GM19397 (cell line): ENCODE measurements at regions not wholly inside any gene's neighbourhood (a gene's known extent, or its start where the extent isn't known, plus 50 kb on each side); places are given as distances from the start of the nearest gene placed in this dataset.

Source experiments
- ATAC-seq: cut with Tn5 transposase; IDR thresholded peaks from one replicate; pipeline ENCODE4 v1.9.1; 2021; ENCODE audit warnings: mild to moderate bottlenecking, moderate library complexity; ENCODE audit not compliant: unreplicated experiment

- no peak for ATAC-seq
These were observed 118.7 kb upstream of the FST start for GRCh38 chr5:53361708-53362107.

GRCh38 chr5:53362521-53362941 is 117.9 kb upstream of the FST start:
- no peak for ATAC-seq

- ATAC-seq = no peak
These were observed 116.4 kb upstream of the FST start for GRCh38 chr5:53364061-53364460.

GRCh38 chr5:53366245-53366644 is 114.2 kb upstream of the FST start:
- ATAC-seq = no peak

- no peak for ATAC-seq
These were observed 112.7 kb upstream of the FST start for GRCh38 chr5:53367727-53368126.

- ATAC-seq = no peak
These were observed 111.9 kb upstream of the FST start for GRCh38 chr5:53368516-53368915.

- no peak for ATAC-seq
These were observed 111.3 kb upstream of the FST start for GRCh38 chr5:53368966-53369605.

- no peak for ATAC-seq
These were observed 110.7 kb upstream of the FST start for GRCh38 chr5:53369681-53370080.

- ATAC-seq = no peak
These were observed 106.8 kb upstream of the FST start for GRCh38 chr5:53373451-53374158.

- ATAC-seq = no peak
These were observed 103.6 kb upstream of the FST start for GRCh38 chr5:53376853-53377252.

- no peak for ATAC-seq
These were observed 102.2 kb upstream of the FST start for GRCh38 chr5:53378190-53378589.

GRCh38 chr5:53378590-53379247 is 101.7 kb upstream of the FST start:
- no peak for ATAC-seq

- ATAC-seq = no peak
These were observed 94.1 kb upstream of the FST start for GRCh38 chr5:53386341-53386740.

- ATAC-seq = no peak
These were observed 91.3 kb upstream of the FST start for GRCh38 chr5:53389093-53389492.

GRCh38 chr5:53392073-53392472 is 88.4 kb upstream of the FST start:
- no peak for ATAC-seq

GRCh38 chr5:53394808-53395207 is 85.6 kb upstream of the FST start:
- ATAC-seq = no peak

- ATAC-seq = no peak
These were observed 83.2 kb upstream of the FST start for GRCh38 chr5:53397141-53397757.

- no peak for ATAC-seq
These were observed 82.6 kb upstream of the FST start for GRCh38 chr5:53397845-53398244.

GRCh38 chr5:53399926-53400697 is 80.3 kb upstream of the FST start:
- ATAC-seq = no peak

- no peak for ATAC-seq
These were observed 77.1 kb upstream of the FST start for GRCh38 chr5:53403291-53403690.

- ATAC-seq = no peak
These were observed 76.7 kb upstream of the FST start for GRCh38 chr5:53403758-53404157.
